ENCODE measurements at regions not wholly inside any gene's neighbourhood (a gene's known extent, or its start where the extent isn't known, plus 50 kb on each side); places are given as distances from the start of the nearest gene placed in this dataset.
A peak's percentile ranks its signal among the peaks of the same experiment; 100 is the strongest.

DNA sequence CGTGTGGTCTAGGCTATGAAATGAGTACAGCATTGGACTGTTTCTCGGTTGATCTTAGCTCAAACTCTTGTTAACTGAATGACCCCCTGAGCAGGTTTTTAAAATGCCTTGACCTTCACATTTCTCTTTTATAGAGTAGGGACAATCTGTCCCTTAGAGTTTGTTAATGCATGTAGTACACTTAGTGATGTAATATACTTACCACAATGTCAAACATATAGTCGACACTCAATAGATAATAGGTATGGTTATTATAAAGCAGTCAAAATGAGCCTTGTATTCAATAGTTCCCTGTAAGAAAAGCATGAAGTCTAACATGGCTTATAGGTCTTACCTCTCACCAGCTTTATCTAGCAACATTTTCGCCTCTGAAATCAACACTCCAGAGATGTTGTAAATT lies 161.0 kb upstream of the RUNX1 start:
- TF ChIP-seq, protein P1, sequence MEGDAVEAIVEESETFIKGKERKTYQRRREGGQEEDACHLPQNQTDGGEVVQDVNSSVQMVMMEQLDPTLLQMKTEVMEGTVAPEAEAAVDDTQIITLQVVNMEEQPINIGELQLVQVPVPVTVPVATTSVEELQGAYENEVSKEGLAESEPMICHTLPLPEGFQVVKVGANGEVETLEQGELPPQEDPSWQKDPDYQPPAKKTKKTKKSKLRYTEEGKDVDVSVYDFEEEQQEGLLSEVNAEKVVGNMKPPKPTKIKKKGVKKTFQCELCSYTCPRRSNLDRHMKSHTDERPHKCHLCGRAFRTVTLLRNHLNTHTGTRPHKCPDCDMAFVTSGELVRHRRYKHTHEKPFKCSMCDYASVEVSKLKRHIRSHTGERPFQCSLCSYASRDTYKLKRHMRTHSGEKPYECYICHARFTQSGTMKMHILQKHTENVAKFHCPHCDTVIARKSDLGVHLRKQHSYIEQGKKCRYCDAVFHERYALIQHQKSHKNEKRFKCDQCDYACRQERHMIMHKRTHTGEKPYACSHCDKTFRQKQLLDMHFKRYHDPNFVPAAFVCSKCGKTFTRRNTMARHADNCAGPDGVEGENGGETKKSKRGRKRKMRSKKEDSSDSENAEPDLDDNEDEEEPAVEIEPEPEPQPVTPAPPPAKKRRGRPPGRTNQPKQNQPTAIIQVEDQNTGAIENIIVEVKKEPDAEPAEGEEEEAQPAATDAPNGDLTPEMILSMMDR (conservative IDR thresholded peaks at IDR 0.05; ENCODE audit: low read length), result no peak
- DNase-seq (ENCODE audit: low read depth), result no peak
- H3K4me3 ChIP-seq (ENCODE audit: low read length), result no peak overlapping the region

DNA sequence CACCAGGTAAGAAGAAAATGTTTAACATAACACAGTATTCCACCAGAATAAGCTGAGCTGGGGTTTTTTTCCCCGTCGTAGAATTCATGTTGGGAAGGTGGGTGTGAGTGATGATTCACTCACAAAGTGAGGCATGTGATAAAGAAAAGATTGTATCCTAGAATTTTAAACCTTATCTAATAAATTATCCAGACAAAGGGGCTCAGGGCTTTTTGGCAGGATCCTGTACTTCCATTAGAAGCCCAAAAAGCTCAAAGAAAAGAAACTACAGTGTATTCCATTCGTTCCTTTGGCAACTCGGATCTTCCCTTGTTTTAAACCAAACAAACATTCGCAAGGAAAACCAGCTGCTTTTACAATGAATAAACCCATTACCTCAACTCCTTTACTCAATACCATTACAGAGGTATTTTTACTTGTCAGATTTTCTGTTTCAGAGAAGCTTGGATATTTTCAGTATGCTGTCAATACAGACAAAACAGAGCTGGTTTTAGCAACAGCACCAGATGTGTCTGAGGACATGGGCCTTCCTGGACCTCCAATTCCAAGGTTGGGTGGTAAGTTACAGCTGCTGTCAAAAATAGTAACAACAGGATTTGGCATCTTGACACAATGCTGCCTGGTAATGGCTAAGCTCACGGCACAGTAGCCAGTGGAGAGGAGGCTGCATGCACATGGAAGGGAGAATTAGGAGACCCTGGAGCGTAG lies 159.9 kb upstream of the RUNX1 start:
- peak; percentile 76 for DNase-seq (ENCODE audit: low read depth)
- H3K4me3 ChIP-seq (ENCODE audit: low read length), result no peak overlapping the region
- TF ChIP-seq, protein P1 (conservative IDR thresholded peaks at IDR 0.05; ENCODE audit: low read length), result no peak

DNA sequence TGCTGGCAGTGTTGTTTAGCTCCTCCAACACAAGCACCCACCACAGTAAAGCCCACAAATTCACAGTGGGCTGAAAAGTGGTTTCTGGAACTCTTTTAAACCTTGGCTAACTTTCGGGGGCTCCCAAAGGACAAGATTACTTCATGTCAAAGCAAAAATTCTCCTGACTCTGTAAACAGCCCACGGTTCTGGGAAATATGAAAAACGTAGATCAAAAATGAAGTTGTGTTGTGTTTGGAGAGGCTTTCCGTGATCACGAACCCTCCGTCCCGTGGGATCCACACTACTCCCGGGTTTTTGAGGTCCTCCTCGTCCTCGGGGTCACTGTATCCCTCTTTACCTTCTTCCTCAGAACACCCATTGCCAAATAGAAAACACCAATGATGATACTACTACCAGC lies 159.0 kb upstream of the RUNX1 start:
- no peak for DNase-seq (ENCODE audit: low read depth)
- TF ChIP-seq, protein P1 (conservative IDR thresholded peaks at IDR 0.05; ENCODE audit: low read length), result no peak
- H3K4me3 ChIP-seq (ENCODE audit: low read length), result no peak overlapping the region

DNA sequence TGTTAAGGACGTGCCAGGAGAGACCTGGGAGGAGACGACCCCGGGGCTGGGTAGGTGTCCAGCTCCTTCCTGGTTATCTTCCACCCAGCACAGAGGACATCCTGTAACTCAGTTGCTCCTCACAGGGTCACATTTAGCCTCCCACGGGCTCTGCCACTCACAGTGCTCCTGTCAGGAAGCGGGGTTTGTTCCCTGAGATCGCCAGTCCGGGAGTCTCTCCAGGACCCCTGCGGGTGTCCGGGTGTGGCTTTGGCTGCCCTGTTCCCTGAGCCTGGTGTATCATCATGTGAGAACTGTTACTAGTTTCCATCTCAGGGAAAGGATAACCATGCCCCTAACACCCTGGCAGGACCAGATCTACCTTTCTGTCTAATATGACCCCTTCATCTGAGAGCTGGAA lies 158.2 kb upstream of the RUNX1 start:
- TF ChIP-seq, protein P1 (conservative IDR thresholded peaks at IDR 0.05; ENCODE audit: low read length), result no peak
- no peak for DNase-seq (ENCODE audit: low read depth)
- no peak overlapping the region for H3K4me3 ChIP-seq (ENCODE audit: low read length)

DNA sequence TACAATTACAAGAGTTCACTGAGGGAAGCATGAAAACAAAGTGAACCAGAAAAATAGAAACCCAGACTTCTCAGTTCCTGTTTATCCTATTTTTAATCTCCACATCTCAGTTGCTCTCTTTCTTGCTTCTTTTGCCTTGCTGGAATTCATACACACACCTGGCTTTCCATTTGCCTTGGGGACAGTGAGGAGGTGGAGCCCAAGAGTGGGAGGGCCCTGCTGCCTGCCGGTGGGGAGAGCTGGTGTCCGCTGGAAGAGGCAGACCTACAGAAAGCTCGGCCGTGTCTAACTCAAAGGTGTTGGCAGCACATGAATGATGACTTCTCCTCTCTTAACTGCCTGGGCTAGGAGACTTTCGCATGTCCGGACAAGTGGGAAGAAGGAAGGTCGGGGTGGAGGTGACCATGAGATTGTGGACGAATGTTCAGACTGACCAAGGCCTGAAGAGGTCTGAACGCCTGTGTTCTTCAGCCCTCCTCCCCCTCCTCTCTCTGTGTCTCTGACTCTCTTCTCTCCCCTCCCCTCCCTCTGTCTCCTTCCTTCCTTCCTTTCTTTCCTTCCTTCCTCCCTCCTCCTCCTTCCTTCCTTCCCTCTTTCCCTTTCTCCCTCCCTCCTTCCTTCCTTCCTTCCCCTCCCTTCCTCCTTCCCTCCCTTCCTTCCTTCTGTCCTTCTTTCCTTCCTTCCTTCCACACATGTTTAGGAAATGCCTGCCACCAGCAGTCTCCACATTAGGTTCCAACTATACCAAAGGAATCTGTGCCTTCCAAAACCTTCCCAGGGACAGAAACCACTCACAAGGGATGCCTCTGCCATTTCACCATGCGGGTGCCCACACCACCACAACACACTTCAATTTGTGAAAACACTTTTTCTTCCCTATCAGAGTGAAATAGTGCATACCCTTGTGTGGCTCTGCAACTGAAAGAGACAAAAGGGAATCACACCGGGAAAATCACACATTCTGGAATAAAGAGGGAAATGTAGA lies 157.3 kb upstream of the RUNX1 start:
- H3K4me3 ChIP-seq (ENCODE audit: low read length), result no peak overlapping the region
- DNase-seq (ENCODE audit: low read depth), result no peak
- TF ChIP-seq, protein P1 (conservative IDR thresholded peaks at IDR 0.05; ENCODE audit: low read length), result no peak

DNA sequence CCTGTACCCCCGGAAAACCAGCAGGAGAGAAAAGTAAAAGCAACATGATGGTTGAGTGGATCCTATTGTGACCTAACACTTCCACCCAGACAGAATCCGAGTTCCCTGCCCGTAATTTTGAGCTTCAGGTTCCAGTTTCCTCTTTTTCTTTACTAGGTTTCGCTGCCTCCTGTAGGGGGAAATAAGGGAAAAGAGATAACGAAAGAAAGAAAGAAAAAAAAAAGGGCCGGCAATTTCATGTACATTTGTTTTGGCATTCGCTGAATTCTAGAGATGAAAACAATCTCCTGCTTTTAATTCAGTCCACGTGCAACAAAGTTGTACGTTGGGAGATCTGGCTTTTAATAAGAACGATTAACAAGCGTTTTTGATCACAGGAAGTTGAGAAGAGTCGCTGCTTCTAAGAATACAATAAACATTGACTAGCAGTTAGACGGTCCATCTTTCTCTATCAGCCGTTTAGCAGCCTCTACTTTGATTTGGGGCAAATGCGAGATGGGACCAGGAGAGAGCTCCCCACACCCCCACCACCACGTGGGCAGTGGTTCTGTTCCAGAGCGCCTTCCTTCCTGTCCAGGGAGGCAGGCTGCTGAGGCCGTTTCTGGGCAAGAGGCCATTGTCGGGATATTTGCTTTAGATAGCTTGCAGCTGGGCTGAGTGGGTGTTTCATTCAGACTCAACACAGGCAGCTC lies 155.9 kb upstream of the RUNX1 start:
- DNase-seq (ENCODE audit: low read depth), result peak; percentile 90
- TF ChIP-seq, protein P1 (conservative IDR thresholded peaks at IDR 0.05; ENCODE audit: low read length), result peak; percentile 43
- peak overlapping the region; percentile 36 for H3K4me3 ChIP-seq (ENCODE audit: low read length)
